ENCODE measurements at regions not wholly inside any gene's neighbourhood (a gene's known extent, or its start where the extent isn't known, plus 50 kb on each side); places are given as distances from the start of the nearest gene placed in this dataset.

- TF ChIP-seq CTCF (conservative IDR thresholded peaks at IDR 0.05 in 1 of 2, IDR thresholded peaks at IDR 0.05 in 1 of 2; ENCODE audit: low read depth in 1 of 2, low read length in 2 of 2): no peak
- no peak for TF ChIP-seq EZH2 (IDR thresholded peaks at IDR 0.05; ENCODE audit: low read length, missing control alignments)
These were observed 119.3 kb upstream of the SEMA3D start for GRCh38 chr7:85306115-85306514.
